CD14-positive monocyte (primary cell): ENCODE measurements at regions not wholly inside any gene's neighbourhood (a gene's known extent, or its start where the extent isn't known, plus 50 kb on each side); places are given as distances from the start of the nearest gene placed in this dataset.

ENCODE experiments used
- DNase-seq, 3 donors: peaks; one replicate each; pipeline ENCODE4 v3.0.0-alpha.2; 2011 to 2022
- H2AFZ ChIP-seq: 2 replicates; pipeline ENCODE4 v1.6.0; 2012; ENCODE audit warnings: mild to moderate bottlenecking, low read depth, low read length, inconsistent platforms; ENCODE audit not compliant: insufficient read depth, poor library complexity, severe bottlenecking
- H3K27ac ChIP-seq, 2 donors: 1 replicate in 1 of 2; 2 replicates in 1 of 2; pipeline ENCODE4 v1.5.1; 2012 to 2013; ENCODE audit warnings: low read length in 2 of 2, control low read depth in 1 of 2, inconsistent platforms in 1 of 2, low read depth in 1 of 2, mild to moderate bottlenecking in 1 of 2
- H3K27me3 ChIP-seq, 2 donors: one replicate each; pipeline versions ENCODE4 v1.6.0 to v1.6.1; 2011 to 2013; ENCODE audit warnings: low read length in 2 of 2; ENCODE audit not compliant: control insufficient read depth in 2 of 2, insufficient read depth in 2 of 2
- H3K36me3 ChIP-seq, 2 donors: replicated peaks in 1 of 2; 1 replicate in 1 of 2; 2 replicates in 1 of 2; pipeline versions ENCODE4 v1.5.1 to v1.6.1; 2012 to 2013; ENCODE audit warnings: low read length in 2 of 2, control low read depth in 1 of 2, inconsistent platforms in 1 of 2, mild to moderate bottlenecking in 1 of 2; ENCODE audit not compliant: insufficient read depth in 2 of 2, control insufficient read depth in 1 of 2
- H3K4me1 ChIP-seq, 2 donors: 1 replicate in 1 of 2; 2 replicates in 1 of 2; pipeline versions ENCODE4 v1.5.1 to v1.6.1; 2012 to 2013; ENCODE audit warnings: low read length in 2 of 2, control low read depth in 1 of 2, inconsistent platforms in 1 of 2, mild to moderate bottlenecking in 1 of 2, moderate library complexity in 1 of 2; ENCODE audit not compliant: insufficient read depth in 2 of 2, control insufficient read depth in 1 of 2
- H3K4me2 ChIP-seq: replicated peaks from 2 replicates; pipeline ENCODE3; 2012; ENCODE audit warnings: low read length, moderate library complexity, mild to moderate bottlenecking; ENCODE audit not compliant: poor library complexity, severe bottlenecking; ENCODE audit errors: extremely low read depth
- H3K4me3 ChIP-seq, 3 experiments: fragments of 200-600 bp in 1 of 3; sonication (generic) in 1 of 3; replicated peaks in 1 of 3; 1 replicate in 2 of 3; 2 replicates in 1 of 3; pipeline ENCODE4 v1.5.1; 2011 to 2013; ENCODE audit warnings: low read length in 3 of 3, mild to moderate bottlenecking in 3 of 3, control low read depth in 2 of 3, low read depth in 2 of 3, inconsistent platforms in 1 of 3, moderate library complexity in 1 of 3
- H3K79me2 ChIP-seq: 2 replicates; pipeline ENCODE4 v1.6.0; 2012; ENCODE audit warnings: mild to moderate bottlenecking, control low read depth, inconsistent platforms, low read length, moderate library complexity; ENCODE audit not compliant: insufficient read depth
- H3K9ac ChIP-seq: 2 replicates; pipeline ENCODE4 v1.6.0; 2017; ENCODE audit warnings: low read length, mild to moderate bottlenecking; ENCODE audit not compliant: insufficient read depth, poor library complexity, severe bottlenecking
- H3K9me3 ChIP-seq, 2 donors: replicated peaks in 1 of 2; 1 replicate in 1 of 2; 2 replicates in 1 of 2; pipeline versions ENCODE4 v1.5.1 to v1.6.1; 2012 to 2013; ENCODE audit warnings: low read length in 2 of 2, control low read depth in 1 of 2; ENCODE audit not compliant: control insufficient read depth in 1 of 2, insufficient read depth in 1 of 2
- H4K20me1 ChIP-seq: 2 replicates; pipeline ENCODE4 v1.6.0; 2012; ENCODE audit warnings: mild to moderate bottlenecking, low read length, control low read depth, moderate library complexity; ENCODE audit not compliant: insufficient read depth
- H3K27ac Mint-ChIP-seq, 7 donors: one replicate each; pipeline ENCODE4 v1.8.0; 2020; ENCODE audit warnings: mild to moderate bottlenecking in 7 of 7, mixed read lengths in 7 of 7, moderate library complexity in 6 of 7, inconsistent platforms in 2 of 7
- H3K27me3 Mint-ChIP-seq, 3 donors: one replicate each; pipeline ENCODE4 v1.8.0; 2021 to 2022; ENCODE audit warnings: low read depth in 3 of 3, mild to moderate bottlenecking in 3 of 3, mixed read lengths in 3 of 3, moderate library complexity in 3 of 3, inconsistent platforms in 1 of 3
- H3K36me3 Mint-ChIP-seq, 2 donors: one replicate each; pipeline ENCODE4 v1.8.0; 2020; ENCODE audit warnings: mixed read lengths in 2 of 2, inconsistent platforms in 1 of 2, mild to moderate bottlenecking in 1 of 2
- H3K4me1 Mint-ChIP-seq: one replicate; pipeline ENCODE4 v1.8.0; 2020; ENCODE audit warnings: mild to moderate bottlenecking, mixed read lengths
- H3K4me3 Mint-ChIP-seq, 2 donors: one replicate each; pipeline ENCODE4 v1.8.0; 2020; ENCODE audit warnings: mild to moderate bottlenecking in 2 of 2, mixed read lengths in 2 of 2, moderate library complexity in 1 of 2
- H3K9me3 Mint-ChIP-seq, 7 donors: one replicate each; pipeline ENCODE4 v1.8.0; 2020 to 2022; ENCODE audit warnings: mixed read lengths in 7 of 7, mild to moderate bottlenecking in 6 of 7, moderate library complexity in 6 of 7, inconsistent platforms in 2 of 7
- CTCF ChIP-seq: fragments of 200-600 bp; IDR thresholded peaks from one replicate; pipeline ENCODE4 v1.8.0; 2022; ENCODE audit warnings: antibody characterized with exemption, mild to moderate bottlenecking
- WGBS: methylation state at CpG from one replicate; pipeline ENCODE4 v1.1.5; 2013; ENCODE audit warnings: missing lambda C conversion rate; ENCODE audit not compliant: insufficient coverage; 5-methylcytosine and 5-hydroxymethylcytosine counted together
- intact Hi-C, 2 donors: fragments of 100-400 bp; cut with micrococcal nuclease; formaldehyde crosslinking; loops; one replicate each; pipeline versions ENCODE4 v1.15.0 to v1.15.1; 2023

DNA sequence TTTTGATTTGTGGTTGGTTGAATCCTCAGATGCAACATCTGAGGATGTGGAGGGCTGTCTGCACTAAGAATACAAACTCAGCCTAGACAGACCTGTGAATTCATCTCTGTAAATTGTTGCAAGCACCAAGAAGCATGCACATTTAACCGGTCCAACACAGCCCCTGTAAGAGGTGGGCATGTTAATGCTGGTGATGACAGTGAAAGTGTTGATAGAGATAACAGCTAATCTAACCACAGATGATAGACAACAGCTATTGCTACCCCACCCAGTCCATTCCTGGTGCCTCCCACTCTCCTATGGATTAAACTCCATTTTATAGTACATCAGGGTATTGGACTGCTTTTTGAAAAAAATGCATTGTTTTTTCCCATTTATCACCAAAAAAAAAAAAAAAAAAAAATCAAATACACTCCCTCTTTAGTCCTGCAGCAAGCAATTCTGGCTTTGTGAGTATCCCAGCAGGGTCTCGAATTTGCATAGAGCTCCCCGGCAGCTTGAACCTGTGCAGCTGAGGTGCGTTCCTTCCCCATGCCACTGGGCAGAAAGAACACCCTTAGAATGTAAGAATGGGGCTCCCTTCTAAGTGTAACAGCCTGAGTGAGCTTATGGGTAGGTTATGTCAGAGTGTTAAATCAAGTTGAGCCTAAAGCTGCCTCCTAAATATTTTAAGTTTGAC lies 270.9 kb upstream of the JARID2 start:
- Histone ChIP-seq H3K9me3 (no peaks in the 10 kb centered on the region), H3K79me2 (no peaks in the 10 kb centered on the region), H3K4me3 (no peak overlapping the region), H3K4me1 (peaks cover 23 to 29% of the 10 kb centered on the region in 2 donors), H4K20me1 (no peaks in the 10 kb centered on the region), H3K36me3 (no peaks in the 10 kb centered on the region), H2AFZ (no peak overlapping the region), H3K27me3 (no peaks in the 10 kb centered on the region), H3K4me2 (peak overlapping the region; percentile 26), H3K27ac (peak overlapping the region in 1 of 2 donors; percentile 47), H3K9ac (no peak overlapping the region)
- intact Hi-C loops = no loop called here
- H3K4me3 Mint-ChIP-seq = no peak overlapping the region
- 100% methylated on average over 2 of the region's 4 CpGs for WGBS
- H3K27ac Mint-ChIP-seq = peak overlapping the region; percentile 48 to 86 (median 75)
- no peaks in the 10 kb centered on the region for H3K27me3 Mint-ChIP-seq
- H3K9me3 Mint-ChIP-seq = peaks cover 0 to 5% (median 0%) of the 10 kb centered on the region in 7 donors
- no peaks in the 10 kb centered on the region for H3K36me3 Mint-ChIP-seq
- H3K4me1 Mint-ChIP-seq = peaks cover 34% of the 10 kb centered on the region
- TF ChIP-seq CTCF = no peak
- DNase-seq = no peak

DNA sequence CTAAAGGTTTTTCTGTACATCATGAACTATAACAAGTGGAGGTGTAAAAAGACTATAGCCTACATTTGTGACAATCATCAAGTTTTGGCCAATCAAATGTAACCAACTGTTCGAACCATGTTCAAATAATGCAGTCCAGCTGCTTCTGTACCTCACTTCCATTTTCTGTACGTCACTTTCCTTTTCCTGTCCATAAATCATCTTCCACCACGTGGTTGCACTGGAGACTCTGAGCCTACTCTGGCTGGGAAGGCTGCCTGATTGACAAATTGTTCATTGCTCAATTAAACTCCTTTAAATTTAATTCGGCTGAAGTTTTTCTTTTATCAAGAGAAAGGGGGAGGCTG lies 270.4 kb upstream of the JARID2 start:
- Histone ChIP-seq H3K27me3 (no peaks in the 10 kb centered on the region), H3K36me3 (no peaks in the 10 kb centered on the region), H3K9ac (no peak overlapping the region), H3K4me3 (no peak overlapping the region), H4K20me1 (no peaks in the 10 kb centered on the region), H3K79me2 (no peaks in the 10 kb centered on the region), H3K27ac (peak overlapping the region in 1 of 2 donors; percentile 47), H3K4me1 (peaks cover 23 to 29% of the 10 kb centered on the region in 2 donors), H2AFZ (peak overlapping the region; percentile 41), H3K4me2 (peak overlapping the region; percentile 26), H3K9me3 (no peaks in the 10 kb centered on the region)
- intact Hi-C loops = no loop called here
- Mint-ChIP-seq H3K27ac (peak overlapping the region; percentile 48 to 86 (median 75)), H3K4me1 (peaks cover 34% of the 10 kb centered on the region), H3K9me3 (peaks cover 0 to 5% (median 0%) of the 10 kb centered on the region in 7 donors), H3K36me3 (no peaks in the 10 kb centered on the region), H3K27me3 (no peaks in the 10 kb centered on the region), H3K4me3 (no peak overlapping the region)
- 7% methylated on average over 2 of the region's 4 CpGs for WGBS
- no peak for TF ChIP-seq CTCF
- peak; percentile 56 to 88 (median 76) for DNase-seq
